Immature natural killer cell (primary cell): ENCODE measurements at regions not wholly inside any gene's neighbourhood (a gene's known extent, or its start where the extent isn't known, plus 50 kb on each side); places are given as distances from the start of the nearest gene placed in this dataset.
"Not testable (repeated sequence)": the region's sequence is repeated elsewhere in the genome, so short reads cannot be mapped to it uniquely, and the experiment has no call there.

Experiments
- DNase-seq, 3 donors: peaks; one replicate each; pipeline ENCODE4 v3.0.0; 2022; ENCODE audit warnings: mixed read lengths in 1 of 3
- H3K27ac Mint-ChIP-seq, 6 donors: one replicate each; pipeline ENCODE4 v1.8.0; 2020; ENCODE audit warnings: mixed read lengths in 6 of 6, mild to moderate bottlenecking in 5 of 6, inconsistent platforms in 4 of 6, moderate library complexity in 3 of 6
- H3K27me3 Mint-ChIP-seq, 3 donors: one replicate each; pipeline ENCODE4 v1.8.0; 2020 to 2021; ENCODE audit warnings: low read depth in 3 of 3, mild to moderate bottlenecking in 3 of 3, mixed read lengths in 3 of 3, moderate library complexity in 3 of 3, inconsistent platforms in 1 of 3
- H3K36me3 Mint-ChIP-seq, 3 donors: one replicate each; pipeline ENCODE4 v1.8.0; 2020; ENCODE audit warnings: mixed read lengths in 3 of 3, inconsistent platforms in 2 of 3, mild to moderate bottlenecking in 2 of 3
- H3K4me1 Mint-ChIP-seq, 2 donors: one replicate each; pipeline ENCODE4 v1.8.0; 2020; ENCODE audit warnings: inconsistent platforms in 2 of 2, mild to moderate bottlenecking in 2 of 2, mixed read lengths in 2 of 2, moderate library complexity in 1 of 2
- H3K4me3 Mint-ChIP-seq, 5 donors: one replicate each; pipeline ENCODE4 v1.8.0; 2020; ENCODE audit warnings: mild to moderate bottlenecking in 5 of 5, mixed read lengths in 5 of 5, inconsistent platforms in 3 of 5, moderate library complexity in 3 of 5
- H3K9me3 Mint-ChIP-seq, 6 donors: one replicate each; pipeline ENCODE4 v1.8.0; 2020; ENCODE audit warnings: mild to moderate bottlenecking in 6 of 6, mixed read lengths in 6 of 6, inconsistent platforms in 4 of 6, moderate library complexity in 3 of 6

DNA sequence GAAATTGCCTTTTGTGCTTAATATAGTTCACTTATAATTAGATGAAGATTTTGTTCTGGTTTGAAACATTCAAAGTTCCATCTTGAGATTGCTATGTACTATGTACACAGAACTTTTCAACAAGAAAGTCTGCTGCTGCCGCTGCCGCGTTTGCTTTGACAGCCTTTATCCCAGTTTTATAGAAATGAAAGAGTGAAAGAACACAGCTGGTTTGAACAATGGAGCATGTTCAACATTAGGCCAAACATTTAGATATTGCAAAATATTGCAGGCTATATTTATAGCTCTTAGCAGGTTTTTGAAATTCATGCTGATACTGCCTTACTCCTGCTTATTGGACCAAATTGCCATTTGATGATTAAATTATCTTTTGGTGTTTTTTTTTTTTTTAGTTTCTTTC, 299.8 kb upstream of the PRKD1 start:
- no peaks in the 10 kb centered on the region for H3K27me3 Mint-ChIP-seq
- H3K36me3 Mint-ChIP-seq = no peaks in the 10 kb centered on the region
- H3K4me3 Mint-ChIP-seq = no peak overlapping the region
- no peaks in the 10 kb centered on the region for H3K4me1 Mint-ChIP-seq
- no peak overlapping the region for H3K27ac Mint-ChIP-seq
- no peak for DNase-seq
- peaks cover 3 to 14% (median 9%) of the 10 kb centered on the region in 6 donors for H3K9me3 Mint-ChIP-seq

DNA sequence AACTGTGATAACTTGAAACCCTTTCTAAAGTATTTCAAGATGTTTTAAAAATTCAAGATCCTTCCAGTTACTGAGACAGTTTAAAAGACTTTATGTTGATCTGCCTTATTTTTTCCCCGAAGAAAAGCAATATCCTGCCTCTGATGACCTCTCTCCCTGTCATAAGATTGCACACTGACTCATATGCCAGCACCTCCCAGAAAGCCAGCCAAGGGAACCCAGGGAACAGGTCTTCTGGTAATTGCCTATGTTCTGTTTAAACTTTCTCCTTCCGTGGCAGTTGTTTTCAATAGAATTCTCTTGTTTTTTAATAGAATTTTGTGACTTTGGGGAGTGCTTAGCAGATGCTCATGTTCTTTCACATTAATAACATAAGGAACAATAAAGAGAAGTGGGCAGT, 300.2 kb upstream of the PRKD1 start:
- H3K4me1 Mint-ChIP-seq = no peaks in the 10 kb centered on the region
- H3K4me3 Mint-ChIP-seq = no peak overlapping the region
- H3K27me3 Mint-ChIP-seq = no peaks in the 10 kb centered on the region
- no peak for DNase-seq
- H3K27ac Mint-ChIP-seq = no peak overlapping the region
- H3K9me3 Mint-ChIP-seq = peaks cover 3 to 14% (median 7%) of the 10 kb centered on the region in 6 donors
- no peaks in the 10 kb centered on the region for H3K36me3 Mint-ChIP-seq

DNA sequence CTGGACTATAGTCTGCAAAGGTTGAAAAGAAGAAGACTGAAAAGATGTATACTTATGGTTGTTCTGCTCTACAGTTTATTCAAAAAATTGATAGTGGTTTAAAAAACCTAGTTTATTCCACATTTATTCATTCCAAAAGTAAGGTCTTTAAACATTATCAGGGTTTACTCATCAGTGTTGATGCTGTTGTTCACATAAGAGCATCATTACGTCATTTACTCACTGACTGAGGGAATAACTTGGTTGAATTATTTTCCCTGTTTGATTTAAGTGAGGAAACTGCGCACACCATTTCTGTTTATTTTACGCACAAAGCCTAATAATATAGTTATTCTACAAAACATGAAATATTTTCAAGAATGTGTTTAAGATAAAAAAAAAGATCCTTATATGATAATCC, 303.1 kb upstream of the PRKD1 start:
- DNase-seq = no peak
- H3K27ac Mint-ChIP-seq = no peak overlapping the region
- H3K36me3 Mint-ChIP-seq = no peaks in the 10 kb centered on the region
- no peak overlapping the region for H3K4me3 Mint-ChIP-seq
- no peaks in the 10 kb centered on the region for H3K4me1 Mint-ChIP-seq
- peaks cover 3 to 11% (median 8%) of the 10 kb centered on the region in 6 donors for H3K9me3 Mint-ChIP-seq
- no peaks in the 10 kb centered on the region for H3K27me3 Mint-ChIP-seq

DNA sequence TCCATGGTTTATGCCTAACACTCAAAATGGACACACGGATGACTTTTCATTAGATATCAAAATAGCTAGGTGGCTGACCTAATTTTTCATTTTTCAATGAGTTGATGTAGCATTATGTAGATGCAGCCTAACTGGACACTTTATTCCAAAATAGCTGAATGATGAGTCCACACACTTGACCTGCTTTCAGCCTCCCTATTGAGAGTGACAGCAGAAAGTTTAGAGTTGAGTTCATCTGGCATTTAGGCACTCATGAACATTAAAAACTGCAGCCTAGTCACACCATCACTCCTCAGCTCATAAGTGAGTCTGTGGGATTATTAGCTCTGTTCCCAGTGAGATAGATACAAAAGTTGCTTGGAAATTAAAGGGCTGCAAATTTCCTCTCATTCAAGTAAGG, 307.3 kb upstream of the PRKD1 start:
- H3K27me3 Mint-ChIP-seq = no peaks in the 10 kb centered on the region
- peaks cover 3 to 21% (median 12%) of the 10 kb centered on the region in 6 donors for H3K9me3 Mint-ChIP-seq
- H3K36me3 Mint-ChIP-seq = no peaks in the 10 kb centered on the region
- DNase-seq = no peak
- no peak overlapping the region for H3K27ac Mint-ChIP-seq
- no peak overlapping the region for H3K4me3 Mint-ChIP-seq
- H3K4me1 Mint-ChIP-seq = no peaks in the 10 kb centered on the region

DNA sequence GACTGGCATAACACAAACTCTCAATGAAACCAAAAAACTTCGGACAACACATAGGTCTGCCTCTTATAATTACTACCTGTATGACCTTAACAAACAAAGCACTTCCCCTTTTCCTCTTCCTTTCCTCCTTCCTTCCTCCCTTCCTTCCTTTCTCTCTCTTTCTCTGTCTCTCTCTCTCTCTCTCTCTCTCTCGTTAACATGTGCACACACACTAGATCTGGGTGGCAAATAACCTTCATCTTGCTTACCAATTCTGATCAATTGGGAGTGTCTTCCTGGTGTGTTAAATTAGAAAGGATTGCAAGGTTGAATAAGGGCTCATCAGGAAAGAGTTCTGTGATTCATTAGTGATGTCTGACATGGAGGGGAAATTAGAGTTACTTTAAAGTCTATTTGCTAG, 307.8 kb upstream of the PRKD1 start:
- Mint-ChIP-seq H3K9me3 (peaks cover 3 to 22% (median 12%) of the 10 kb centered on the region in 6 donors), H3K27me3 (no peaks in the 10 kb centered on the region), H3K27ac (no peak overlapping the region), H3K36me3 (no peaks in the 10 kb centered on the region), H3K4me1 (no peaks in the 10 kb centered on the region), H3K4me3 (no peak overlapping the region)
- no peak for DNase-seq

DNA sequence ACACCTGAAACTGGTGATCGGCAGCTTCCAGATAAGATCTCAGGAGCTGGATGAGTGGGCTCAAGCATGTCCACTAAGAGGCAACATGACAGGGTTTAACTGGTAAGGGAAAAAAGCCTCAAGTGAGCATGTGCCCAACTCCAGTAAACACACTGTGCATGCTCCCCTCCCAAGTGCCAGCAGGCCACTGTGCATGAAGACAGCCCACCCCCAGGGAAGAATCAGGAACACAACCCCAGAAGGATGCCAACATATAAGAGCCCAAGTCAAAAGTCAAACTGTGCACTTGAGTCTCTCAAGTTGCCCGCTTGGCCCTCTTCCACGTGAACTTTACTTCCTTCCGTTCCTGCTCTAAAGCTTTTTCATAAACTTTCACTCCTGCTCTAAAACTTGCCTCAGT, 311.3 kb upstream of the PRKD1 start:
- Mint-ChIP-seq H3K9me3 (peaks cover 2 to 26% (median 9%) of the 10 kb centered on the region in 6 donors), H3K27ac (no peak overlapping the region), H3K36me3 (no peaks in the 10 kb centered on the region), H3K4me1 (no peaks in the 10 kb centered on the region), H3K27me3 (no peaks in the 10 kb centered on the region), H3K4me3 (no peak overlapping the region)
- no peak for DNase-seq

DNA sequence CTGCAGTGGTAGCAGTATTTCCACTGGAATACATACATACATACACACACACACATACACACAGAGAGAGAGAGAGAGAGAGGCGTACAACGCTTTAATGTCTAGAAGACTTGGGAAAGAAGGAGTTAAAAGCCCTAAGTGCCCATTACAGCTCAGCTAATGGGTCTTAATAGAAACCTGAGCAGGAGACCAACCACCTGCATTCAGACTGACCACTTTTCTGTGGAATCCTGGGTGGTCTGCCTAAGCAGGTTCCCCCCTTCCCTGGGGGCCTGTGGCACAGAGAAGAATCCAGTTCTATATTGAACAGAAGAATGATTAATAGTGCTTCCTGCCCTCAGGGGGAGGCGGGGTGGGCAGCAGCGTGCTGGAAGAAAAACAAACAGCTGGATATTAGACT, 312.4 kb upstream of the PRKD1 start:
- no peaks in the 10 kb centered on the region for H3K36me3 Mint-ChIP-seq
- H3K9me3 Mint-ChIP-seq = peaks cover 2 to 26% (median 9%) of the 10 kb centered on the region in 6 donors
- no peaks in the 10 kb centered on the region for H3K4me1 Mint-ChIP-seq
- H3K27me3 Mint-ChIP-seq = peaks cover 0 to 2% (median 2%) of the 10 kb centered on the region in 3 donors
- H3K27ac Mint-ChIP-seq = no peak overlapping the region
- DNase-seq = no peak
- no peak overlapping the region for H3K4me3 Mint-ChIP-seq

DNA sequence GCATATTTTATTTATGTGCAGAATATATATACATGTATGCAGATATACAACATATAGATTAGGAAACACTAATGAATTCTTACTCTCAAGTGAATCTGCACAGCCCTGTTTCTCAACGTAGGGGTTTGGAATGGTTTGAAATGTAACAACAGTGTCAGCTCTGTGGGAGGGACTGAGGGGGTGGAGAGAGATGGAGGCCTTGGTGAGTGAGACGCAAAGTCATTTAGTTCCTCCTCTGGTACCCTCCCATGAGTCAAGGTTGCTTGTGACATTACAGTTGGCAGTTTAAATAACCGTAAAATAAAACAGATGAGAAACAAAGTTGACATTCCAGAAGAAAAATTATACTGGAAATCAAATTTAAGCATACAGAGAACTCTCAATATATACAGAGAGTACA, 313.0 kb upstream of the PRKD1 start:
- H3K4me1 Mint-ChIP-seq = no peaks in the 10 kb centered on the region
- no peak overlapping the region for H3K4me3 Mint-ChIP-seq
- H3K36me3 Mint-ChIP-seq = no peaks in the 10 kb centered on the region
- peaks cover 2 to 22% (median 6%) of the 10 kb centered on the region in 6 donors for H3K9me3 Mint-ChIP-seq
- no peak for DNase-seq
- no peak overlapping the region for H3K27ac Mint-ChIP-seq
- H3K27me3 Mint-ChIP-seq = peaks cover 0 to 2% (median 2%) of the 10 kb centered on the region in 3 donors

GRCh38 chr14:30242744-30243143, 315.1 kb upstream of the PRKD1 start:
- peaks cover 0 to 2% (median 2%) of the 10 kb centered on the region in 3 donors for H3K27me3 Mint-ChIP-seq
- peaks cover 2 to 19% (median 7%) of the 10 kb centered on the region in 6 donors for H3K9me3 Mint-ChIP-seq
- no peak overlapping the region for H3K27ac Mint-ChIP-seq
- no peak overlapping the region for H3K4me3 Mint-ChIP-seq
- no peaks in the 10 kb centered on the region for H3K4me1 Mint-ChIP-seq
- no peaks in the 10 kb centered on the region for H3K36me3 Mint-ChIP-seq
- no peak for DNase-seq

DNA sequence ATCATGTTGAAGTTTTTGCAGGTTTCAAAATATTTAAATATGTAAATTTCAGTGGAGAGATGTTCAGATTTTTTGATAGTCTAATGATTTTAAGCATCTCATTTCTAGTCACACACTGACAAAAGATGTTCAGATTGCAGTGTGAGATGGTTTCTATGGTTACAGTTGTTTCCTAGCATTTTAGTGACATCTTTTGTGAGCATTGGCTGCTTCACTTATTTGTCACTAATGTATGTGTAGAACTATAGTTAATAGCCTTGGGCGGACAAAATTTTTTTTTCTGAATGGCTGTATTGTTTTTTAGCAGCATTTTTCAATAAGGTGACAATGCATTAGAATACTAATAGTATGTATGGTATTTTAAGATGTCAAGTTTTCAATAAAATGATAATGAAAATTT, 315.6 kb upstream of the PRKD1 start:
- peaks cover 0 to 2% (median 2%) of the 10 kb centered on the region in 3 donors for H3K27me3 Mint-ChIP-seq
- H3K4me1 Mint-ChIP-seq = no peaks in the 10 kb centered on the region
- DNase-seq = no peak
- no peaks in the 10 kb centered on the region for H3K36me3 Mint-ChIP-seq
- peaks cover 2 to 19% (median 7%) of the 10 kb centered on the region in 6 donors for H3K9me3 Mint-ChIP-seq
- H3K27ac Mint-ChIP-seq = no peak overlapping the region
- no peak overlapping the region for H3K4me3 Mint-ChIP-seq

GRCh38 chr14:30243805-30244204, 315.2 kb upstream of the G2E3 start:
- H3K4me3 Mint-ChIP-seq = no peak overlapping the region
- no peak overlapping the region for H3K27ac Mint-ChIP-seq
- no peak for DNase-seq
- peaks cover 0 to 2% (median 2%) of the 10 kb centered on the region in 3 donors for H3K27me3 Mint-ChIP-seq
- H3K4me1 Mint-ChIP-seq = no peaks in the 10 kb centered on the region
- H3K36me3 Mint-ChIP-seq = no peaks in the 10 kb centered on the region
- H3K9me3 Mint-ChIP-seq = peaks cover 2 to 17% (median 6%) of the 10 kb centered on the region in 6 donors

GRCh38 chr14:30244348-30244747, 314.6 kb upstream of the G2E3 start:
- not testable (repeated sequence) for DNase-seq, H3K4me3 Mint-ChIP-seq, H3K27ac Mint-ChIP-seq, H3K4me1 Mint-ChIP-seq, H3K27me3 Mint-ChIP-seq, H3K36me3 Mint-ChIP-seq
- H3K9me3 Mint-ChIP-seq = peaks cover 4 to 11% (median 6%) of the 10 kb centered on the region in 6 donors

GRCh38 chr14:30251017-30251416, 307.9 kb upstream of the G2E3 start:
- H3K4me3 Mint-ChIP-seq = no peak overlapping the region

DNA sequence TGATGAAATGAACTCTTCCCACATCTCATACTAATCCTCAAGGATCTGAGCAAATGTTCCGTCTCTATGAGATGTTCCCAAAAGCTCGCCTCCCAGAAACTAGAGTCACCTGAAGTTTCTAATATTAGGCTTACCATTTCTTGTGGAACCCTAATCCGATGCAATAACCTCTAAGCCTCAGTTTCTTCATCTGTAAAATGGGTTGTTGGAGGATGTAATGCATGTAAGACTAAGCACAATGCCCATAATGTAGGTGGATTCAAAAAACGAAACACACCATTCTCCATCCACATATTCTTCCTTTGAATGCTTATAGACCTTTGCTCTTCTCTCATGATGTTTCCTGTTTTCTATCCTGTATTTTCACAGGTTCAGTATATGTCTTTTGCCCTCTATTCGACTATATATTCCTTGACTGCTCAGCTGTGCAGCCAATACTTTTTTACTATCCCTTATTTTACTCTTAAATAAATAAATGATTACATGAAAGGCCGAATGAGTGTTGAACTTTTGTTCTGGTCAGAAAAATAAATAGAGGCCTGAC, 307.3 kb upstream of the G2E3 start:
- peaks cover 0 to 2% (median 1%) of the 10 kb centered on the region in 3 donors for H3K27me3 Mint-ChIP-seq
- no peaks in the 10 kb centered on the region for H3K36me3 Mint-ChIP-seq
- H3K27ac Mint-ChIP-seq = no peak overlapping the region
- H3K4me3 Mint-ChIP-seq = no peak overlapping the region
- H3K9me3 Mint-ChIP-seq = peaks cover 8 to 17% (median 12%) of the 10 kb centered on the region in 6 donors
- no peak for DNase-seq
- no peaks in the 10 kb centered on the region for H3K4me1 Mint-ChIP-seq

More at GRCh38 chr14:30251017-30251416, 307.9 kb upstream of the G2E3 start:
- Mint-ChIP-seq H3K27ac (no peak overlapping the region), H3K9me3 (peaks cover 4 to 18% (median 10%) of the 10 kb centered on the region in 6 donors), H3K27me3 (peaks cover 0 to 1% (median under 1%) of the 10 kb centered on the region in 3 donors), H3K4me1 (no peaks in the 10 kb centered on the region), H3K36me3 (no peaks in the 10 kb centered on the region)
- no peak for DNase-seq

GRCh38 chr14:30252151-30252550, 306.8 kb upstream of the G2E3 start:
- Mint-ChIP-seq H3K4me3 (no peak overlapping the region), H3K27ac (no peak overlapping the region), H3K9me3 (peaks cover 8 to 21% (median 14%) of the 10 kb centered on the region in 6 donors), H3K36me3 (no peaks in the 10 kb centered on the region), H3K4me1 (no peaks in the 10 kb centered on the region), H3K27me3 (peaks cover 0 to 3% (median 2%) of the 10 kb centered on the region in 3 donors)
- DNase-seq = no peak
